Uterus (tissue), 2 donors: ENCODE measurements at regions not wholly inside any gene's neighbourhood (a gene's known extent, or its start where the extent isn't known, plus 50 kb on each side); places are given as distances from the start of the nearest gene placed in this dataset.

Experiments
- POLR2A ChIP-seq, 2 donors: fragments of 450-650 bp; IDR thresholded peaks; one replicate each; pipeline ENCODE4 v1.6.1; 2016; ENCODE audit warnings: antibody characterized with exemption in 2 of 2, mild to moderate bottlenecking in 1 of 2, moderate library complexity in 1 of 2
- TF ChIP-seq, protein P1 (sequence below), 4 experiments: fragments of 200-600 bp in 2 of 4; fragments of 450-650 bp in 2 of 4; sonication (generic) in 2 of 4; IDR thresholded peaks; one replicate each; pipeline ENCODE4 v1.5.1; 2016 to 2019; ENCODE audit warnings: antibody characterized with exemption in 4 of 4, mild to moderate bottlenecking in 2 of 4, moderate library complexity in 1 of 4

DNA sequence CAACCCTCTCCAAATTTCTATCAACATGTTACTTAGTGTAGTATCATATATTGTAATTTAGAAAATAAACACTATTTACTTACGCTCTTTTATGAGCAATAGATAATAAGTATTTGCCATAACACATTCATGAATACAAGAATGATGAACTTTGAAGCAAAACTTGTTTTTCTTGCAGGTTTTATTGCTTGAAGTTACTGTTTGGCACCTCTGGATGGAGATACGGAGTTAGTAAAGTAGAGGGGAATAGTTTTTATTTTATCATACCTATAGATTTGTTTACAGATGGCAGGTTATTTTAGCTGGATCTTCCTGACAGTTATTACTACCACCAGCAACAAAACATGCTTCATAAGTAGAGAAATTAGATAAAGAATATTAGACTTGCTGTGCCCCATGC is 274.2 kb upstream of the LRRTM4 start:
- TF ChIP-seq, protein P1, sequence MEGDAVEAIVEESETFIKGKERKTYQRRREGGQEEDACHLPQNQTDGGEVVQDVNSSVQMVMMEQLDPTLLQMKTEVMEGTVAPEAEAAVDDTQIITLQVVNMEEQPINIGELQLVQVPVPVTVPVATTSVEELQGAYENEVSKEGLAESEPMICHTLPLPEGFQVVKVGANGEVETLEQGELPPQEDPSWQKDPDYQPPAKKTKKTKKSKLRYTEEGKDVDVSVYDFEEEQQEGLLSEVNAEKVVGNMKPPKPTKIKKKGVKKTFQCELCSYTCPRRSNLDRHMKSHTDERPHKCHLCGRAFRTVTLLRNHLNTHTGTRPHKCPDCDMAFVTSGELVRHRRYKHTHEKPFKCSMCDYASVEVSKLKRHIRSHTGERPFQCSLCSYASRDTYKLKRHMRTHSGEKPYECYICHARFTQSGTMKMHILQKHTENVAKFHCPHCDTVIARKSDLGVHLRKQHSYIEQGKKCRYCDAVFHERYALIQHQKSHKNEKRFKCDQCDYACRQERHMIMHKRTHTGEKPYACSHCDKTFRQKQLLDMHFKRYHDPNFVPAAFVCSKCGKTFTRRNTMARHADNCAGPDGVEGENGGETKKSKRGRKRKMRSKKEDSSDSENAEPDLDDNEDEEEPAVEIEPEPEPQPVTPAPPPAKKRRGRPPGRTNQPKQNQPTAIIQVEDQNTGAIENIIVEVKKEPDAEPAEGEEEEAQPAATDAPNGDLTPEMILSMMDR (IDR thresholded peaks at IDR 0.05) = no peak
- TF ChIP-seq POLR2A (IDR thresholded peaks at IDR 0.05) = no peak
